ENCODE measurements at regions not wholly inside any gene's neighbourhood (a gene's known extent, or its start where the extent isn't known, plus 50 kb on each side); places are given as distances from the start of the nearest gene placed in this dataset.

- TF ChIP-seq CTCF (IDR thresholded peaks at IDR 0.05; ENCODE audit: low read depth, low read length, missing input control), result no peak
- no peak for TF ChIP-seq RAD21 (IDR thresholded peaks at IDR 0.05)
- no peak for TF ChIP-seq HNF4G (IDR thresholded peaks at IDR 0.05)
- TF ChIP-seq EGR1 (IDR thresholded peaks at IDR 0.05; ENCODE audit: low read depth in 2 of 2), result no peak
Measured at GRCh38 chr2:210917465-210917864, 361.1 kb downstream of the CPS1 start.

All from liver (tissue), 3 donors.